Dermis microvascular lymphatic vessel endothelial cell (primary cell): ENCODE measurements at regions not wholly inside any gene's neighbourhood (a gene's known extent, or its start where the extent isn't known, plus 50 kb on each side); places are given as distances from the start of the nearest gene placed in this dataset.
A peak's percentile ranks its signal among the peaks of the same experiment; 100 is the strongest.
"Not testable (repeated sequence)": the region's sequence is repeated elsewhere in the genome, so short reads cannot be mapped to it uniquely, and the experiment has no call there.

Source experiments
- DNase-seq, 2 donors: peaks; one replicate each; pipeline versions ENCODE4 v3.0.0 to v3.0.0-alpha.2; 2010; ENCODE audit warnings: low read depth in 2 of 2

- DNase-seq: peak in 1 of 2 donors; percentile 67
These were observed 393.7 kb downstream of the UTRN start for GRCh38 chr6:144678844-144679243.

GRCh38 chr6:144681334-144681733 lies 396.2 kb downstream of the UTRN start:
- DNase-seq: no peak

GRCh38 chr6:144683216-144684070 lies 398.3 kb downstream of the UTRN start:
- DNase-seq: no peak

GRCh38 chr6:144688713-144689112 lies 403.6 kb downstream of the UTRN start:
- DNase-seq: no peak

GRCh38 chr6:144689503-144690040 lies 404.4 kb downstream of the UTRN start:
- no peak for DNase-seq

- no peak for DNase-seq
These were observed 405.0 kb downstream of the UTRN start for GRCh38 chr6:144690133-144690532.

- DNase-seq: no peak
These were observed 405.5 kb downstream of the UTRN start for GRCh38 chr6:144690666-144691065.

- not testable (repeated sequence) for DNase-seq
These were observed 406.9 kb downstream of the UTRN start for GRCh38 chr6:144692050-144692449.

GRCh38 chr6:144695858-144696533 lies 410.9 kb downstream of the UTRN start:
- DNase-seq: no peak

- DNase-seq: no peak
These were observed 411.7 kb downstream of the UTRN start for GRCh38 chr6:144696610-144697368.

GRCh38 chr6:144697369-144697760 lies 412.2 kb downstream of the UTRN start:
- DNase-seq: no peak

- no peak for DNase-seq
These were observed 412.7 kb downstream of the UTRN start for GRCh38 chr6:144697801-144698200.

- no peak for DNase-seq
These were observed 417.6 kb downstream of the UTRN start for GRCh38 chr6:144702781-144703180.

GRCh38 chr6:144710207-144710606 lies 425.1 kb downstream of the UTRN start:
- peak; percentile 3 to 74 for DNase-seq

- no peak for DNase-seq
These were observed 426.5 kb downstream of the UTRN start for GRCh38 chr6:144711661-144712060.

- no peak for DNase-seq
These were observed 427.4 kb downstream of the UTRN start for GRCh38 chr6:144712541-144712940.

- DNase-seq: no peak
These were observed 429.0 kb downstream of the UTRN start for GRCh38 chr6:144714021-144714712.

- peak; percentile 1 to 21 for DNase-seq
These were observed 430.2 kb downstream of the UTRN start for GRCh38 chr6:144715344-144715743.

GRCh38 chr6:144718431-144718830 lies 433.3 kb downstream of the UTRN start:
- DNase-seq: no peak

- no peak for DNase-seq
These were observed 436.1 kb downstream of the UTRN start for GRCh38 chr6:144721232-144721631.

- no peak for DNase-seq
These were observed 437.1 kb downstream of the UTRN start for GRCh38 chr6:144722154-144722737.
